Neuron (in vitro differentiated cells): ENCODE measurements at regions not wholly inside any gene's neighbourhood (a gene's known extent, or its start where the extent isn't known, plus 50 kb on each side); places are given as distances from the start of the nearest gene placed in this dataset.

Experiments
- H2AFZ ChIP-seq: one replicate; pipeline ENCODE4 v1.6.1; 2013; ENCODE audit warnings: low read depth, mild to moderate bottlenecking, inconsistent platforms, low read length, moderate library complexity
- H3K27me3 ChIP-seq: one replicate; pipeline ENCODE4 v1.6.1; 2013; ENCODE audit warnings: low read length; ENCODE audit not compliant: insufficient read depth
- H3K36me3 ChIP-seq: one replicate; pipeline ENCODE4 v1.6.1; 2013; ENCODE audit warnings: low read length; ENCODE audit not compliant: insufficient read depth
- H3K4me1 ChIP-seq: one replicate; pipeline ENCODE4 v1.6.1; 2013; ENCODE audit warnings: low read length; ENCODE audit not compliant: insufficient read depth
- H3K4me3 ChIP-seq: 2 replicates; pipeline ENCODE4 v1.5.1; 2013; ENCODE audit warnings: mild to moderate bottlenecking, low read length, moderate library complexity
- H3K9me3 ChIP-seq: one replicate; pipeline ENCODE4 v1.6.1; 2013; ENCODE audit warnings: low read length

DNA sequence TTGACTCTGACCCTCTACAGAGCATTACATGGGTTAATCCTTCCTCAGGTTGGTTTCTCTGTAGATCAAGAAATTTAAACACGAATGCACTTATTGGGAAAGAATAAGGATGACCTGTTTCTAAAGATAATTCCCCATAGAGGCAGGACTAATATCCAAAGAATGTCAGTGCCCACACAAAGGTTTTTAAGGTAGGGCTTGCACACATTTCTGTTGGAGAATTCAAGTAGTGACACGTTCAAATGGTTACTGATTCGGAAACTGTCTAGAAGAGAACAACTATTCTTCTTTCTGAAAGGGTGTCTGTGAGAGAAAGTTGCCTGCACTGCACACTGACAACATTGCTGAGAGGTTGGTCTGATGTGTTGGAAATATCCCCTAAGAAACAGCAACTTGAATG is 167.3 kb downstream of the ZNF326 start:
- H3K4me3 ChIP-seq, result no peak overlapping the region

GRCh38 chr1:90161625-90162024 is 166.7 kb downstream of the ZNF326 start:
- Histone ChIP-seq H3K4me1 (no peaks in the 10 kb centered on the region), H3K27me3 (no peaks in the 10 kb centered on the region), H3K36me3 (no peaks in the 10 kb centered on the region), H2AFZ (no peak overlapping the region), H3K9me3 (no peaks in the 10 kb centered on the region), H3K4me3 (no peak overlapping the region)

More for the DNA sequence above, 167.3 kb downstream of the ZNF326 start:
- no peaks in the 10 kb centered on the region for H3K36me3 ChIP-seq
- H3K4me1 ChIP-seq, result no peaks in the 10 kb centered on the region
- H3K9me3 ChIP-seq, result no peaks in the 10 kb centered on the region
- H2AFZ ChIP-seq, result no peak overlapping the region
- H3K27me3 ChIP-seq, result no peaks in the 10 kb centered on the region

DNA sequence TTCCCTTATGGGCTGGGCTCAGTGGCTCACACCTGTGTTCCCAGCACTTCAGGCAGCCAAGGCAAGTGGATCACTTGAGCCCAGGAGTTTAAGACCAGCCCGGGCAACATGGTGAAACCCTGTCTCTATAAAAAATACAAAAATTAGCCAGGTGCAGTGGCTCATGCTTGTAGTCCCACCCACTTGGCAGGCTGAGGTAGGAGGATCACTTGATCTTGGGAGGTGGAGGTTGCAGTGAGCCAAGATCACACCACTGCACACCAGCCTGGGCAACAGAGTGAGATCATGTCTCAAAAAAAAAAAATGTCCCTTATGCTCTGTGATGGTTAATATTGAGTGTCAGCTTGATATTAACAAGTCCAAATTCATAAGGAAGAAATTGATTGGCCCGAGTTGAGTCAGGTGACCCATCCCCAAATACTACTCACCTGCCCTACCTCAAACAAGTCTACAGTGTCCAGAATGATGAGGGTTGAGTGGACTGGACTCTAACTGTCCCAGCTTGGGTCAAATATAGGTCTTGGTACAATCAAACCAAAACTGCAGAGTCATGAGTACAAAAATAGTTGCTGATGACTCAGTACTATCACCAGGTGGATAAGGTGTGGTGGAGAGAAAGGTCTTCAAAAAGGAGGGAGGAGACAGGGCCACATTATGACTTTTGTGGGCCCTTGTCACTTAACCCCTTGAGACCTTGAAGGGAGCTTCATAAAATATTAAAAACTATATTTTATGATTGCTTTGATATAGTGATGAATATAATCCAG is 161.0 kb downstream of the ZNF326 start:
- no peak overlapping the region for H2AFZ ChIP-seq
- no peak overlapping the region for H3K4me3 ChIP-seq
- H3K4me1 ChIP-seq, result no peaks in the 10 kb centered on the region
- no peaks in the 10 kb centered on the region for H3K36me3 ChIP-seq
- H3K27me3 ChIP-seq, result no peaks in the 10 kb centered on the region
- H3K9me3 ChIP-seq, result no peaks in the 10 kb centered on the region

DNA sequence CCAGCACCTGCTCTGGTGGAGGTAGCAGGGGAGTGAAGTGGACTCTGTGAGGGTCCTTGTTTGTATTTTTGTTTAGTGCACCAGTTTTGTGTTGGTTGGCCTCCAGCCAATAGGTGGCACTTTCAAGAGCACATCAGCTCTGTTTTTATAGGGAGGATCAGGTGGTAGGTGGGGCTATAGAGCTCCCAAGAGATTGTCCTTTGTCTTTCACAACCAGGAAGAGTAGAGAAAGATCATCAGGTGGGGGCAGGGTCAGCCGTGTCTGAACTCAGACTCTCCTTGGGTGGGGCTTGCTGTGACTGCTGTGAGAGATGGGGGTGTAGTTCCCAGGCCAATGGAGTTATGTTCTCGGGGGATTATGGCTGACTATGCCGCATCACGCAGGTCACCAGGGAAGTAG is 159.8 kb downstream of the ZNF326 start:
- H3K4me3 ChIP-seq, result no peak overlapping the region
- no peaks in the 10 kb centered on the region for H3K36me3 ChIP-seq
- H3K4me1 ChIP-seq, result no peaks in the 10 kb centered on the region
- H3K9me3 ChIP-seq, result no peaks in the 10 kb centered on the region
- no peaks in the 10 kb centered on the region for H3K27me3 ChIP-seq
- H2AFZ ChIP-seq, result no peak overlapping the region

DNA sequence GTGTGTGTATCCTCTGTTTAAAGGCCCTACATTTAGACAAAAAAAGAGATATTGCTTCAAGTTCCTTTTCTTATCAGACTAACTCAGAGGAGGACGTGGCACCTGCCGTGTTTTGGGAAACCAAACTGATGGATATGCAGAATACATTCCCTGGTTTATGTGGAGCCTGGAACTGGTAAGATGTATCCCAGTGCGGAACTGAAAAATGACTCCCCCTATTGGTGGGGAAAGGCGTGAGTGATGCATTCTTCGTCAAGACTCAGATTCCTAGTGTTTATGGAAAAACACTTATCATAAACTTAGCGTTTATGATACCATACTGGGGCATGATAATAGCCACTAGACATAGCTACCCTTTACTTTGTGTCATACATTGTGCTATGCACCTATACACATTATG is 154.2 kb downstream of the ZNF326 start:
- Histone ChIP-seq H3K4me3 (no peak overlapping the region), H3K27me3 (no peaks in the 10 kb centered on the region), H3K4me1 (no peaks in the 10 kb centered on the region), H3K36me3 (no peaks in the 10 kb centered on the region), H2AFZ (no peak overlapping the region), H3K9me3 (no peaks in the 10 kb centered on the region)

DNA sequence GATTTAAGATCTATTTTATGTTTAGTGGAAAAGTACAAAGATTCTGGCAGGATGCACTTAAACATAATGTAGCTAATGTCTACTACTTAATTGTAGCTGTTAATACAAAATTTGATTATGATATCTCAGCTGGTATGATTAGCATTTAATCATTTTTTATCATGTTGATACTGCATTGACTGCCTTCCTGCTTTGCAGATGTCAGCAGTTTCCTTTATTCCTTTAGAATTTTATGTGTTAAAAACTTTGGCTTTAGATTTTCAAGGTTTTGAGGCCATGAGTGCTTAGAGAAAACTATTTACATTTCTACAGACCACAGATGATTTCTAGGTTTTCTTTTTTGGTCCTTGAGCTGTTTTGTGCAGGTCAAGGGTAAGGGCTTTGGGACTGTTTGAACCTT is 152.2 kb downstream of the ZNF326 start:
- Histone ChIP-seq H3K4me3 (no peak overlapping the region), H3K4me1 (no peaks in the 10 kb centered on the region), H3K9me3 (no peaks in the 10 kb centered on the region), H3K27me3 (no peaks in the 10 kb centered on the region), H2AFZ (no peak overlapping the region), H3K36me3 (no peaks in the 10 kb centered on the region)

GRCh38 chr1:90144820-90145219 is 149.9 kb downstream of the ZNF326 start:
- no peaks in the 10 kb centered on the region for H3K36me3 ChIP-seq
- no peak overlapping the region for H3K4me3 ChIP-seq
- no peaks in the 10 kb centered on the region for H3K9me3 ChIP-seq
- H3K4me1 ChIP-seq, result no peaks in the 10 kb centered on the region
- no peak overlapping the region for H2AFZ ChIP-seq
- no peaks in the 10 kb centered on the region for H3K27me3 ChIP-seq

- no peak overlapping the region for H2AFZ ChIP-seq
- H3K4me3 ChIP-seq, result no peak overlapping the region
- no peaks in the 10 kb centered on the region for H3K27me3 ChIP-seq
- peaks cover 3% of the 10 kb centered on the region for H3K9me3 ChIP-seq
- no peaks in the 10 kb centered on the region for H3K36me3 ChIP-seq
- H3K4me1 ChIP-seq, result no peaks in the 10 kb centered on the region
These were observed 148.7 kb downstream of the ZNF326 start for GRCh38 chr1:90143591-90143990.

DNA sequence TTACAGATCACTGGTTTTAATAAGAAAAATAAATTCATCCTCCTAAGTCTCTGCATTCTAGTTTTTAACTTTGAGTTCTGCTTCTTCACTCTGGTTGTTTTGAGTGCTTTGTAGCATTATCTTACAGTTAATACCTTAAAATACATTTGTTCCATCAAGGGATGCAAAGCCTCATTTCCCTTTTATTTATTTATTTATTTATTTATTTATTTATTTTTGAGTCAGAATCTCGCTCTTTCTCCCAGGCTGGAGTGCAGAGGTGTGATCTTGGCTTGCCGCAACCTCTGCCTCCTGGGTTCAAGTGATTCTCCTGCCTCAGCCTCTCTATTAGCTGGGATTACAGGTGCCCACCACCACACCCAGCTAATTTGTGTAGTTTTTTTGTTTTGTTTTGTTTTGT is 147.8 kb downstream of the ZNF326 start:
- no peaks in the 10 kb centered on the region for H3K36me3 ChIP-seq
- H3K4me1 ChIP-seq, result no peaks in the 10 kb centered on the region
- no peak overlapping the region for H3K4me3 ChIP-seq
- no peak overlapping the region for H2AFZ ChIP-seq
- H3K27me3 ChIP-seq, result no peaks in the 10 kb centered on the region
- H3K9me3 ChIP-seq, result peaks cover 3% of the 10 kb centered on the region

GRCh38 chr1:90139837-90140236 is 144.9 kb downstream of the ZNF326 start:
- Histone ChIP-seq H3K4me3 (no peak overlapping the region), H3K36me3 (no peaks in the 10 kb centered on the region), H3K27me3 (no peaks in the 10 kb centered on the region), H3K9me3 (peaks cover 3% of the 10 kb centered on the region), H2AFZ (no peak overlapping the region), H3K4me1 (no peaks in the 10 kb centered on the region)

- peaks cover 2% of the 10 kb centered on the region for H3K27me3 ChIP-seq
- H3K36me3 ChIP-seq, result no peaks in the 10 kb centered on the region
- H3K4me1 ChIP-seq, result no peaks in the 10 kb centered on the region
- H2AFZ ChIP-seq, result no peak overlapping the region
- no peak overlapping the region for H3K4me3 ChIP-seq
- peaks cover 3% of the 10 kb centered on the region for H3K9me3 ChIP-seq
These were observed 140.4 kb downstream of the ZNF326 start for GRCh38 chr1:90135286-90135685.

GRCh38 chr1:90134175-90134955 is 139.5 kb downstream of the ZNF326 start:
- H3K27me3 ChIP-seq, result peaks cover 2% of the 10 kb centered on the region
- H3K9me3 ChIP-seq, result peaks cover 1% of the 10 kb centered on the region
- H3K36me3 ChIP-seq, result no peaks in the 10 kb centered on the region
- H3K4me3 ChIP-seq, result no peak overlapping the region
- H2AFZ ChIP-seq, result no peak overlapping the region
- H3K4me1 ChIP-seq, result no peaks in the 10 kb centered on the region

- Histone ChIP-seq H3K36me3 (no peaks in the 10 kb centered on the region), H3K27me3 (peaks cover 2% of the 10 kb centered on the region), H3K4me3 (no peak overlapping the region), H3K4me1 (no peaks in the 10 kb centered on the region), H3K9me3 (no peaks in the 10 kb centered on the region), H2AFZ (no peak overlapping the region)
These were observed 138.2 kb downstream of the ZNF326 start for GRCh38 chr1:90133133-90133532.
